PC-3 (cell line): ENCODE measurements at regions not wholly inside any gene's neighbourhood (a gene's known extent, or its start where the extent isn't known, plus 50 kb on each side); places are given as distances from the start of the nearest gene placed in this dataset.

Source experiments
- CTCF ChIP-seq: fragments of 300-600 bp; sonication (generic); conservative IDR thresholded peaks from 2 replicates; pipeline ENCODE4 v1.5.1; 2017; ENCODE audit warnings: antibody characterized with exemption, low read depth, mild to moderate bottlenecking, low read length
- EZH2 ChIP-seq: fragments of 300-600 bp; sonication (generic); IDR thresholded peaks from one replicate; pipeline ENCODE4 v1.6.1; 2017; ENCODE audit warnings: antibody characterized with exemption, mild to moderate bottlenecking, low read length; ENCODE audit not compliant: unreplicated experiment
- EZH2phosphoT487 ChIP-seq: fragments of 300-600 bp; sonication (generic); IDR thresholded peaks from 2 replicates; pipeline ENCODE4 v1.6.1; 2018; ENCODE audit warnings: mild to moderate bottlenecking, antibody characterized with exemption, low read length, borderline replicate concordance

- TF ChIP-seq EZH2phosphoT487 (no peak), CTCF (no peak), EZH2 (no peak)
These were observed 573.2 kb upstream of the PCDH20 start for GRCh38 chr13:61988810-61989209.
